HG03108 (cell line): ENCODE measurements at regions not wholly inside any gene's neighbourhood (a gene's known extent, or its start where the extent isn't known, plus 50 kb on each side); places are given as distances from the start of the nearest gene placed in this dataset.

ENCODE experiments used
- ATAC-seq: cut with Tn5 transposase; IDR thresholded peaks from one replicate; pipeline ENCODE4 v1.9.1; 2021; ENCODE audit warnings: moderate library complexity; ENCODE audit not compliant: unreplicated experiment

- no peak for ATAC-seq
Observed at GRCh38 chr3:197353001-197353866, 54.8 kb upstream of the DLG1 start.

DNA sequence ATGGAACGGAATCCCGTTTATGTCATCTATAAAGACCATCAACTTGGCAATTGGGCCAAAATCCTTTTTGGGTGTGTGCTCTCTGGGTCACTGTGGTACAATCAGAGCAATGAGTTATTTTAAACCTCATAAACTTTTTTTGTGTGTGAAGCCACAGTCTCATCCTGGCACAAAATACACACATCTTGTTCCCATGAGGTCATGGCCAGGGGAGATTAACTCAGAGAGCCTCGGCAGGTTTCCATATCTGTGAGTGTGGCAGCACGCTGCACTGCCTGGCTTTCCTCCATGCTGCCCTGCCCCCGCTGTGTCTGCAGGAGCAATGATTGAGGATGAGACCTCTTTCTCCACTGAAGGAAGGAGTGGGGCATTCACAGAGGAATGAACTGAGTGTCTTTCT lies 54.0 kb upstream of the DLG1 start:
- ATAC-seq = no peak

- no peak for ATAC-seq
Observed at GRCh38 chr3:197350446-197350845, 52.0 kb upstream of the DLG1 start.

DNA sequence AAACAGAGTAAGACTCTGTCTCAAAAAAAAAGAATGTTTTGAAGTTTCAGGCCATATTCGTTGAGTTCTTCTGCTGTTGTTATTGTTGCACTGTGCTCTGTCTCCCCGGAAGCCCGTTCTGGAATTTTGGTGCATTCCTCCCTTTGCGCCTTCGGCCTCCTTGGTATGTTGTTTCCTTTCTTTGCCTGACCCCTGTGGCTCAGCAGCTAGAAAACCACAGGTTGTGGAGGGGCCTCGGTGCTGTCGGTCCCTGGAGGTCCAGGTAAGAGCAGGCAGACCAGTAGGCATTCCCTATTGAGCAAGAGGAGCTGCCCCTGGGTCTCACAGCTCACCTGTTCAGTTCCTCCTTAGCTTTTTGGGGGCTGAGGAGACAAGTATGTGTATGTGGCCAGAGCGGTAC lies 51.0 kb upstream of the DLG1 start:
- ATAC-seq = no peak
